H9 (cell line): ENCODE measurements at regions not wholly inside any gene's neighbourhood (a gene's known extent, or its start where the extent isn't known, plus 50 kb on each side); places are given as distances from the start of the nearest gene placed in this dataset.
A peak's percentile ranks its signal among the peaks of the same experiment; 100 is the strongest.
"Not testable (repeated sequence)": the region's sequence is repeated elsewhere in the genome, so short reads cannot be mapped to it uniquely, and the experiment has no call there.

Source experiments
- DNase-seq: peaks from one replicate; pipeline ENCODE4 v3.0.0-alpha.2; 2017
- H2AFZ ChIP-seq: one replicate; pipeline ENCODE4 v1.6.1; 2013; ENCODE audit warnings: mild to moderate bottlenecking, low read length, control low read depth, moderate library complexity
- H2AK5ac ChIP-seq: 2 replicates; pipeline ENCODE4 v1.6.1; 2013; ENCODE audit warnings: low read length, control low read depth, mixed read lengths; ENCODE audit not compliant: insufficient read length
- H2BK120ac ChIP-seq: one replicate; pipeline ENCODE4 v1.6.1; 2013; ENCODE audit warnings: low read depth, mild to moderate bottlenecking, low read length, control low read depth, inconsistent platforms; ENCODE audit not compliant: poor library complexity, severe bottlenecking
- H2BK12ac ChIP-seq: 2 replicates; pipeline ENCODE4 v1.6.1; 2013; ENCODE audit warnings: low read length, control low read depth, mixed read lengths, low read depth; ENCODE audit not compliant: insufficient read length
- H2BK15ac ChIP-seq: 2 replicates; pipeline ENCODE4 v1.6.1; 2013; ENCODE audit warnings: low read depth, low read length, control low read depth
- H2BK20ac ChIP-seq: one replicate; pipeline ENCODE4 v1.6.1; 2013; ENCODE audit warnings: low read depth, mild to moderate bottlenecking, low read length, control low read depth, inconsistent platforms; ENCODE audit not compliant: poor library complexity, severe bottlenecking
- H2BK5ac ChIP-seq: 2 replicates; pipeline ENCODE4 v1.6.1; 2013; ENCODE audit warnings: low read length, control low read depth, mixed read lengths; ENCODE audit not compliant: insufficient read length
- H3K14ac ChIP-seq: 2 replicates; pipeline ENCODE4 v1.6.1; 2013; ENCODE audit warnings: low read length, control low read depth; ENCODE audit not compliant: insufficient read depth
- H3K18ac ChIP-seq: 2 replicates; pipeline ENCODE4 v1.6.1; 2013; ENCODE audit warnings: low read depth, mild to moderate bottlenecking, mixed read lengths, low read length, control low read depth; ENCODE audit not compliant: insufficient read length
- H3K23ac ChIP-seq: 2 replicates; pipeline ENCODE4 v1.6.1; 2013; ENCODE audit warnings: low read length, control low read depth, mixed read lengths, low read depth; ENCODE audit not compliant: insufficient read length
- H3K23me2 ChIP-seq: 2 replicates; pipeline ENCODE4 v1.6.1; 2013; ENCODE audit warnings: low read depth, mild to moderate bottlenecking, mixed read lengths, low read length, control low read depth; ENCODE audit not compliant: insufficient read length, poor library complexity, severe bottlenecking
- H3K27ac ChIP-seq: 2 replicates; pipeline ENCODE4 v1.5.1; 2013; ENCODE audit warnings: low read length, control low read depth, mixed read lengths, low read depth; ENCODE audit not compliant: insufficient read length
- H3K27me3 ChIP-seq: 2 replicates; pipeline ENCODE4 v1.6.1; 2013; ENCODE audit warnings: low read length, control low read depth, inconsistent platforms; ENCODE audit not compliant: insufficient read depth
- H3K4ac ChIP-seq: 2 replicates; pipeline ENCODE4 v1.6.1; 2013; ENCODE audit warnings: low read depth, mild to moderate bottlenecking, control low read depth, inconsistent platforms, low read length, moderate library complexity
- H3K4me1 ChIP-seq: 2 replicates; pipeline ENCODE4 v1.6.1; 2013; ENCODE audit warnings: low read length, control low read depth, inconsistent platforms; ENCODE audit not compliant: insufficient read depth
- H3K4me2 ChIP-seq: 2 replicates; pipeline ENCODE4 v1.6.1; 2013; ENCODE audit warnings: low read length, control low read depth, mixed read lengths; ENCODE audit not compliant: insufficient read length, insufficient read depth
- H3K56ac ChIP-seq: 2 replicates; pipeline ENCODE4 v1.6.1; 2013; ENCODE audit warnings: low read depth, mild to moderate bottlenecking, mixed read lengths, low read length, control low read depth; ENCODE audit not compliant: insufficient read length
- H3K79me1 ChIP-seq: 2 replicates; pipeline ENCODE4 v1.6.1; 2013; ENCODE audit warnings: low read depth, mild to moderate bottlenecking, moderate library complexity, low read length, control low read depth, inconsistent platforms; ENCODE audit not compliant: insufficient read depth, poor library complexity, severe bottlenecking
- H3K79me2 ChIP-seq: 2 replicates; pipeline ENCODE4 v1.6.1; 2013; ENCODE audit warnings: low read length, control low read depth, inconsistent platforms; ENCODE audit not compliant: insufficient read depth
- H3K9ac ChIP-seq: 2 replicates; pipeline ENCODE4 v1.6.1; 2013; ENCODE audit warnings: low read length, control low read depth, mixed read lengths; ENCODE audit not compliant: insufficient read length; ENCODE audit errors: extremely low read depth
- H3K9me3 ChIP-seq: one replicate; pipeline ENCODE4 v1.6.1; 2013; ENCODE audit warnings: low read depth, low read length, inconsistent platforms; ENCODE audit not compliant: control insufficient read depth
- H3T11ph ChIP-seq: one replicate; pipeline ENCODE4 v1.6.1; 2013; ENCODE audit warnings: mild to moderate bottlenecking, low read length, control low read depth, inconsistent platforms
- H4K20me1 ChIP-seq: one replicate; pipeline ENCODE4 v1.6.1; 2013; ENCODE audit not compliant: control insufficient read depth, insufficient read length, insufficient read depth
- H4K5ac ChIP-seq: 2 replicates; pipeline ENCODE4 v1.6.1; 2013; ENCODE audit warnings: low read depth, mild to moderate bottlenecking, mixed read lengths, low read length, control low read depth; ENCODE audit not compliant: insufficient read length
- H4K8ac ChIP-seq: replicated peaks from 2 replicates; pipeline ENCODE4 v1.6.1; 2013; ENCODE audit warnings: low read length, control low read depth, mixed read lengths, low read depth; ENCODE audit not compliant: insufficient read length
- H4K91ac ChIP-seq: 2 replicates; pipeline ENCODE4 v1.6.1; 2013; ENCODE audit warnings: low read depth, mild to moderate bottlenecking, moderate library complexity, mixed read lengths, low read length, control low read depth; ENCODE audit not compliant: insufficient read length
- H3K27ac Mint-ChIP-seq, 3 experiments: 2 replicates in 2 of 3; 3 replicates in 1 of 3; pipeline ENCODE4 v1.8.0; 2020 to 2021; ENCODE audit warnings: mixed read lengths in 3 of 3, mild to moderate bottlenecking in 1 of 3, moderate library complexity in 1 of 3
- H3K27me3 Mint-ChIP-seq: 2 replicates; pipeline ENCODE4 v1.8.0; 2021; ENCODE audit warnings: low read depth, mild to moderate bottlenecking, moderate library complexity, mixed read lengths
- H3K36me3 Mint-ChIP-seq, 3 experiments: 2 replicates in 2 of 3; 3 replicates in 1 of 3; pipeline ENCODE4 v1.8.0; 2020 to 2021; ENCODE audit warnings: low read depth in 3 of 3, mixed read lengths in 3 of 3; ENCODE audit not compliant: insufficient read depth in 1 of 3
- H3K4me1 Mint-ChIP-seq, 2 experiments: 2 replicates each; pipeline ENCODE4 v1.8.0; 2020; ENCODE audit warnings: mixed read lengths in 2 of 2
- H3K4me3 Mint-ChIP-seq, 2 experiments: 2 replicates in 1 of 2; 3 replicates in 1 of 2; pipeline ENCODE4 v1.8.0; 2020 to 2021; ENCODE audit warnings: mild to moderate bottlenecking in 2 of 2, mixed read lengths in 2 of 2, moderate library complexity in 1 of 2
- H3K9me3 Mint-ChIP-seq, 2 experiments: 2 replicates in 1 of 2; 3 replicates in 1 of 2; pipeline ENCODE4 v1.8.0; 2020; ENCODE audit warnings: mild to moderate bottlenecking in 2 of 2, mixed read lengths in 2 of 2, moderate library complexity in 1 of 2
- WGBS: extraction: QIAGEN DNeasy Blood & Tissue Kit; methylation state at CpG from one replicate; pipeline ENCODE4 v1.1.7; 2013; ENCODE audit warnings: missing lambda C conversion rate, low lambda C conversion rate, mixed read lengths; ENCODE audit not compliant: insufficient read length; ENCODE audit errors: extremely low coverage; 5-methylcytosine and 5-hydroxymethylcytosine counted together

- H3K36me3 Mint-ChIP-seq, H3K79me1 ChIP-seq, H4K20me1 ChIP-seq, H3K4me2 ChIP-seq, H3K9me3 Mint-ChIP-seq, H3K23me2 ChIP-seq, H3K4ac ChIP-seq, H3K18ac ChIP-seq, H3K9me3 ChIP-seq, H4K5ac ChIP-seq, H2AFZ ChIP-seq, H3K27ac ChIP-seq, H3K14ac ChIP-seq, H3K9ac ChIP-seq, H2BK15ac ChIP-seq, DNase-seq, H3K27ac Mint-ChIP-seq, H4K8ac ChIP-seq, H3K27me3 ChIP-seq, H3K4me1 Mint-ChIP-seq, H3K4me1 ChIP-seq, H2AK5ac ChIP-seq, H3K27me3 Mint-ChIP-seq, H3K79me2 ChIP-seq, H2BK5ac ChIP-seq, H2BK12ac ChIP-seq, H2BK20ac ChIP-seq, H2BK120ac ChIP-seq, H3K23ac ChIP-seq, H3K56ac ChIP-seq, H3K4me3 Mint-ChIP-seq, H4K91ac ChIP-seq, H3T11ph ChIP-seq: not testable (repeated sequence)
- WGBS: no CpG with 5 or more reads among the region's 1 CpG
Measured at GRCh38 chr7:76735668-76736067, 108.6 kb upstream of the POMZP3 start.

- not testable (repeated sequence) for H3K56ac ChIP-seq, H3K9me3 ChIP-seq, H4K91ac ChIP-seq, H3K79me1 ChIP-seq, H3T11ph ChIP-seq, H3K23ac ChIP-seq, H3K4me2 ChIP-seq, H3K23me2 ChIP-seq, H3K9me3 Mint-ChIP-seq, H4K20me1 ChIP-seq, H3K27ac ChIP-seq, H2AFZ ChIP-seq, H3K4me1 ChIP-seq, H3K79me2 ChIP-seq, H2AK5ac ChIP-seq, H2BK5ac ChIP-seq, H4K8ac ChIP-seq, H2BK12ac ChIP-seq, H2BK15ac ChIP-seq, H3K27me3 Mint-ChIP-seq, H3K4ac ChIP-seq, H2BK20ac ChIP-seq, H2BK120ac ChIP-seq, H3K27me3 ChIP-seq, H4K5ac ChIP-seq
- H3K27ac Mint-ChIP-seq: peak overlapping the region; percentile 55 to 98 (median 97)
- Histone ChIP-seq H3K18ac (peak overlapping the region; percentile 93), H3K9ac (peak overlapping the region; percentile 91), H3K14ac (peak overlapping the region; percentile 93; the same call in 1 of the 2 replicates)
- no CpG with 5 or more reads among the region's 23 CpGs for WGBS
- H3K36me3 Mint-ChIP-seq: peaks cover 3 to 14% (median 8%) of the 10 kb centered on the region in 3 experiments; a peak in 4 of 7 replicates
- DNase-seq: peak; percentile 33
- H3K4me3 Mint-ChIP-seq: peak overlapping the region; percentile 77 to 81
- H3K4me1 Mint-ChIP-seq: peaks cover 20 to 21% of the 10 kb centered on the region in 2 experiments
Measured at GRCh38 chr7:76728571-76728974, 101.5 kb upstream of the POMZP3 start.
